HG03095 (cell line): ENCODE measurements at regions not wholly inside any gene's neighbourhood (a gene's known extent, or its start where the extent isn't known, plus 50 kb on each side); places are given as distances from the start of the nearest gene placed in this dataset.
"Not testable (repeated sequence)": the region's sequence is repeated elsewhere in the genome, so short reads cannot be mapped to it uniquely, and the experiment has no call there.

Experiments used
- ATAC-seq: cut with Tn5 transposase; IDR thresholded peaks from one replicate; pipeline ENCODE4 v1.9.1; 2021; ENCODE audit warnings: moderate library complexity; ENCODE audit not compliant: unreplicated experiment

DNA sequence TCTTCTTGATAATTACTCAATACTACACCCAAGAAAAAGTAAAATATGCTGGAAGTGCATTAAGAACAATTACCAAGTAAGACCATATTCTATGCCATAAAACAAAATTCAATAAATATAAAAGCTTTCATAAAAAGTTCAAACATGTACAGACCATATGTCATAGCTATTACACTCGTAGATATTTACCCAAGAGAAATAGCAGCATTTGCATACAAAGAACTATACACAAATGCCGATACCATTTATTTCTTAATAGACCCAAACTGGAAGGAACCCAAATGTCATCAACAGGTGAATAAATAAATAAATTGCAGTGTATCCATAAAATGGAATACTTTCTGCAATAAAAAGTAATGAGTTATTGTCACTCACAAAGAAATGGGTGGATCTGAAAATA lies 78.3 kb upstream of the SLC16A7 start:
- no peak for ATAC-seq

DNA sequence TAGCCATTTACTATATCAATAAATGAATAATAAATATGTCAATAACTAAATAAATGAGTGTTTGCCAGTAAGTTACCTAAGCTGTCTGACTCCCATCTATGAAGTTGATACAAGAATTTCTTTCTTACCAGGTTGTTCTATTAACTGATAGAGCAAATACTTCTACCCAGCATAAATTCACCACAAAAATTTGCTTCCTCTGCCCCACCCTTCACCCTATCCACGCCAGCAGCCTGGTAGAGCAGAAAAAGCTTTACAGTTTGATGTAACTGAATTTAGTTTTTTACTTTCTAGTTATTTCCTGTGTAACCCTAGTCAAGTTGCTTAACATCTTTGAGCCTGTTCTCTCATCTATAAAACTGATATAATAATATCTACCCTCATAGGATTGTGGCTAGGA lies 94.9 kb upstream of the SLC16A7 start:
- no peak for ATAC-seq

DNA sequence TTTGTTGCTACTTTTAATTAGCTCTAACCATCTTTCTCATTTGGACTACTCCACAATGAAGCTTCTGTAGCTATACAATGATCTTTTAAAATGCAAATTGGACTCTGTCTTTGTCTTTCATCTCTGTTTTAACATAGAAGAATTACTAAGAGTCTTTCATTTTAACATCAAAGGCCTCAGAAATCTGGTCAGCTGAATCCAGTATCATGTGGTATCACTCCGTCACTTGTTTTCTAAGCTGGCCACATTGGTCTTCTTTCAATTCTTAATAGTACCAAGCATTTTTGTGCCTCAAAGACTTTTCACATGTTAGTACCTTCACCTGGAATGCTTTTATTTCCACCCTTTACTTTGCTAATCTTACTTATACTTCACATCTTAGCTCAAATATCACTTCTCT lies 95.5 kb upstream of the SLC16A7 start:
- no peak for ATAC-seq

DNA sequence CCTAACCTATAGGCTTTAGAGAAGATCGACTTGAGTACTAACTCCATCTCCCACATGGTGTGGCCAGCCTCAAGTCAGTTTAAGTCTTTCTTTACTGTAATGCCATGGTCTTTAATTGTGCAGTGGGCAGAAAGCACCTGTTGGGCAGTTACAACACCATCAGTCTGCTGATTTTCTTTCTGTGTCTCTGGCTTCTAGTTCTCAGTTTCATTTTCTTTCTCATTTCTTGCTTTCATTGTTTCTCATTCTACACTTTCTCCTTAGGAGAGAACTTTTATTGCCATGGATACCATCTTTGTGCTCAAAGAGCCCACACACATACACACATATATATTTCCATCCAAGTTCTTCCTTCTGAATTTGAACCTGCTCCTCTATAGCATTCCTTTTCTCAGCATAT lies 96.1 kb upstream of the SLC16A7 start:
- ATAC-seq = peak; percentile 87

DNA sequence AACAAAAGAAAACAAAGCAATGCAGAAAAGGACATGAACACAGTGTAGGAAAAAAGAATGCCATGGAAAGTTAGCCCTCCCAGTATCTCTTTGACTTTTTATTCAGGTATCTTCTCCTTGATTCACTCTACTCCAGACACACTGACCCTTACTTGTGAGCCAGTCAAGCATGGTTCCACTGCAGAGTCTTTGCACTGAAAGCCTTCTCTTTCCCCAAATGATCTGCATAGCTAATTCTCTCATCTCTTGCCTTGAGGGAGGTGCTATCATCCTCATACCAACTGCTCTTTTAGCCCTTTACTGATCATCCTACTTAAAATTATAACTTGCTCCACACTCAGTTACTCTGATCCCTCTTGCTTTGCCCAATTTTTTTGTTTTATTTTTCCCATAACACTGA lies 101.2 kb upstream of the SLC16A7 start:
- ATAC-seq = no peak

DNA sequence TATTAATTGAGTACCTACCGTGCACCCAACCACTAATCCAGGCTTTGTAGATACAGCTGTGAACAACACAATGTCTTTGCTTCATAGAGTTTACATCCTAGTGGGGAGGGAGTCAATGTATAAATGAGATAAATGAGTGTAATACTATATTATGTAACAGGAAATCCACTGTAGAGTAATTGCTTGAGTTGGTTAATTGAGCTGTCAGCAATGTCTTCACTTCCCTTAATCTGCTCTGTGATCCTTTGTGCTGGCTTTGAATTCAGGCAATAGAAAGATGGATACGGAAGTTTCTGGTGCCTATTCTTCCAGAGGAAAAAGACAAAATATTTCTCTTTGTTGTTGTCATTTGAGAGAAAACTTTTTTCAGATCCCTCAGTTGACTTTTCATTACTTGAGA lies 104.0 kb upstream of the SLC16A7 start:
- no peak for ATAC-seq

DNA sequence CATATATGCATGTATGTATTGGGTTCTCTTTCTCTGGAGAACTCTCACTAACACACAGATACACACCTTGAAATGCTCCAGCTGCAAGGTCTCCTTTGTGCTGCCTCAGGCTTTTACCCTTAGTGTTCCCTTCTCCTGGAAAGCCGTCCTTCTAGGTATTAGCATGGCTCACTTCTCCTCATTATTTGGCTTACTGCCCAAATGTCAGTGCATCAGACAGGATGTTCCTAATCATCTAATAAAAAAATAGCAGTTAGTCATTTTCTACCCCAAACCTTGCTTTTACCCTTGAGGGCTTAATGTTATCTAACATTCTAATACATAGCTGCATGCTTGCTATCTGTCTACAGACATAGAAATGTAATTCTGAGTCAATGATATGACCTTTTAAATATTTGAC lies 109.0 kb upstream of the SLC16A7 start:
- no peak for ATAC-seq

DNA sequence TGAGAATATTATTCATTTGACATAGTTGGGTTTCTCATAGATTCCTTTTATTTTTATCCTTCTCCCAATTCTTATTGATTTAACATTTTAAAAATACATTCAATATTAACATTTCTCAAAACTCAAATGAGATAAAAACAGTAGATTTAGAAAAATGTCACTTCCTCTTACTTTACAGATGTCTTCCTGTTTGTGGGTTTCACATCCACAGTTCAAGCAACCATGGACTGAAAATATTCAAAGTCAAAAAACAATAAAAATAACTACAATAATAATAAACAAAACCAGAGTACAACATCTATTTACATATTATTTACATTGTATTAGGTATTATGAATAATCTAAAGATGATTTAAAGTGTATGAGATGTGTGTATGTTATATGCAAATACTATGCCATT lies 111.3 kb upstream of the SLC16A7 start:
- ATAC-seq = peak; percentile 89

DNA sequence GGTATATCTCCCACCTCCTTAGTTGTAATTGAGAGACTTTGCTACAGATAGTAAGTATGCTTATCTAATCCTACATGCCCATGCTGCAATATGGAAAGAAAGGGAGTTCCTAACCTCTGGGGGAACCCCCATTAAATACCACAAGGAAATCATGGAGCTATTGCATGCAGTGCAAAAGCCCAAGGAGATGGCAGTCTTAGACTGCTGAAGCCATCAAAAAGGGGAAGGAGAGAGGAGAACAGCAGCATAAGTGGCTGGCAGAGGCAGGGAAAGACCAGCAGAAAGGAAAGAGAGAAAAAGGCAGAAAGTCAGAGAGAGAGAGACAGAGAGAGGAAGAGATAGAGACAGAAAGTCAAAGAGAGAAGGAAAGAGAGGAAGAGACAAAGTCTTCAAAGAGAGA lies 121.6 kb upstream of the SLC16A7 start:
- ATAC-seq = not testable (repeated sequence)

DNA sequence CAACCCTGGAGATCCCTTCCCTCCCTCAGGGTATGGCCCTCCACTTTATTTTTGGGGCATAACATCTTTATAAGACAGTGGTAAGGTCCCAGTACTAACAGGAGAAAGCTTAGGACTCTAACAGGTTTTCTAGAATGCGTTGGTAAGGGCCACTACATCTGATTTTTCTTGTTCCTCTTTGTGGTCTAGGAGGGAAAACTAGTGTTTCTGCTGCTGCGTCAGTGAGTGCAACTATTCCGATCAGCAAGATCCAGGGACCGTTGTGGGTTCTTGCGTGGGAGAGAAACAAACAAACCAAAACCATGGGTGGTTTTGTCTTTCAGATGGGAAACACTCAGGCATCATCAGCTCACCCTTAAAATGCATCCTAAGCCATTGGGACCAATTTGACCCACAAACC lies 123.6 kb upstream of the SLC16A7 start:
- no peak for ATAC-seq

DNA sequence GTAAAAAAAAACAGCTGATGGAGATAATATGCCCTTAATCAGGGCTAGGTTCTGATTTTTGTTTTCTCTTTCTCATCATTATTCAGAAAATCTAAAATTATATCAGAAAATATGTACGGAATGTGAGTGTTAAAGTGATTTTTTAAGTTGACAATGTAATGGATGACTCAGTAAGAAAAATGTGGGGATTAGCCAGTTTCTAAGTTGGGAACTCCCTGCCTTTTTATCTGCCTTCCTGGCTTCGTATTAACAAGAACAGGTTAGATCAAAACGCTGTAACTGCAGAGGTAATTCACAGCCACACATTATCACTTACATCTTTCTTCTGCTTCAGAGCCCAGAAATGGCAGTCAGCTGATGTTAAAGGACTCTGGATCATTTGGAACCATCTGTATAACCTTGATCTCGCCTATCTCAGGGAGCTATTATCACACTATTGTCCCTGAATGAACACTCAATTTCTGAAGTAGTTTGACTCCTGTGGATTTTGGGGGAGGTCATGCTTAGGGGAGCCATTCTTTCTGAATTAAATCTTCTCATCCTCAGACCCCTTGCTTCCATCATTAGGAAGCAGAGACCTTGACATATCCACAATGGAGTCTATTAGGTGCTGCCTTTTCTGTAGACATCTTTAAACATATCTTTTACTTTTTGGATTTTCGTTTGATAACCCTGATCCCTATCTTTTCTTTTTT lies 135.7 kb upstream of the SLC16A7 start:
- no peak for ATAC-seq

DNA sequence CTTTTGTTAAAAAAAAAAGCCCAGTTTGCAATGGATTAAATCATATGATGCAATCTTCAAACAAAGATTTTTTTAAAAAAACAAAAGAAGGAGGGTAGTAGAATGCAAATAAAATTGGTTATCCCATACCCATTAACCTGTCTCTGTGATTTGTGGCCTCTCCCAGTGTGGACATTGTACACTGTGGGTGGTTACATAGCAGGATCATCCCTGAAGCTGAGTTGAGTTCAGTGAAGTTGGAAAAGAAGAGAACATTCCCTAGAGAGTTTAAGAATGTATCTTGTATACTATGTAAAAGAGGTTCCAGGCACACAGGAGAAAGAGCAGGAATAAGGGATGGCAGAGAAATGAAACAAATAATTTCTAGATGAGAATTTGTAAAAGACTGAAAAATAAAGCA lies 142.4 kb upstream of the SLC16A7 start:
- ATAC-seq = no peak

DNA sequence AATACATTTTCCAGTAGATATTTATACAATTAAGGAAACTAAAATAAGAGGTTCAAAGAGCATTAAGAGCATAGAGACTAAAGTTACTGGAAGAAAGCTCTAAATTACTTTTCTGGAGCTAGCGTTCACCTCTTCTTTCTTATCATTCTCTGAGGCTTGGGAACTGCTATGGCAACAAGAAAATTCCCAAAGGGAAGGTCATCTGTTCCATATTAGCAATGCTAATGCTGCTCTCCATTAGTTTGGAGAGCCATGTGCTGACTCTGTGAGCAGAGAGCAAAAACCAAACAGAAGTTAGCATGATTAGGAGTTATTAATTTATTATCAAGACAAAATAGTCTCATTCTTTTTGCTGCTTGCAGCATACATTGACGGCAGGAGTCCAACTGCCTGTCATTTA lies 143.1 kb upstream of the SLC16A7 start:
- ATAC-seq = no peak

DNA sequence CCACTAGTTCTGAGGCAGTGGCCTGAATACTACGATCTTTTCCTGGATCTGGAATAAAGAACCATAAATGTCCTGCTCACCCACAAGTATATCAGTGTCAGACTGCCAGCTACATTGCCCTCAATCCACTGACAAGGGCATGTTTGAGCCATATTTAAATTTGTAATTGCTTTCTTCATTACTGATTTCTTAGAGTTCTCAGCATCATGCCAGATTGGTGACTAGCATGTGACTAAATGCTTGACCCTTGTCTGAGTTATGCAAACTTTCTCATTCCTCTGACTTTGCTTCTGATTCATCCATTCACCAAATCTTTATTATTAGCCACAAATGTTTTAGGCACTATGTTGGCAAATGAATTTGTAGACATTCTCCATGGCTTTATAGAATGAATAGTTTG lies 143.6 kb upstream of the SLC16A7 start:
- no peak for ATAC-seq

DNA sequence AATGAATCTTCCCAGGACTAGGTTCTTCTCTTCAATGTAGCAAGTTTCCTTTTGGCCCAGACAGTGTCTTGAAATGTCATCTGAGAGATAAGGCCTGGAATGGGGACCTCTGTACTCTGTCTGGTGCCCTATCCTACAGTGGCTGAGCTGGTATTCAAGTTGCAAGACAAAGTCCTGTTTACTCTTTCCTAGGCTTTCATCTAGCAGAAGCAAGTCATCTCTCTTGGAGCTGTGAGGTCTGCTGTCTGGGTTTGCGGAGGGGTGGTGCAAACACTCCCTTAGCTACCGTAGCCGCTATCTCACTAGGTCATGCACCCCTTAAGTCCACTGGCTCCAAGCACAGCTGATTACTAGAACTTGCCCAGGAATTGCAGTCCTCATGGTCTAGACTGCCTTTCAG lies 149.7 kb upstream of the SLC16A7 start:
- ATAC-seq = no peak

DNA sequence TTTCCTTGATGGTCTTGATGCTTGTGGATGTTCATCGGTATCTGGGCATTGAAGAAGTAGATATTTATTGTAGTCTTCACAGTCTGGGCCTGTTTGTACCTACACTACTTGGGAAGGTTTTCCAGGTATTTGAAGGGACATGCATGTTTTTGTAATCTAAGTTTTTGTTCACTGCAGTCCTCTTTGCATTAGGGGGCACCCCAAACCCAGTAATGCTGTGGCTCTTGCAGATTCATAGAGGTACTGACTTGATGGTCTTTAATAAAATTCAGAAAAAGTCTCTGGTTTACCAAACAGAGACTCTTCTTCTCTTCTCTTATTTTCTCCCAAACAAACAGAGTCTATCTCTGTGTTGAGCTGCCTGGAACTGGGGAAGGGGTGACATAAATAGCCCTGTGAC lies 150.9 kb upstream of the SLC16A7 start:
- ATAC-seq = no peak

DNA sequence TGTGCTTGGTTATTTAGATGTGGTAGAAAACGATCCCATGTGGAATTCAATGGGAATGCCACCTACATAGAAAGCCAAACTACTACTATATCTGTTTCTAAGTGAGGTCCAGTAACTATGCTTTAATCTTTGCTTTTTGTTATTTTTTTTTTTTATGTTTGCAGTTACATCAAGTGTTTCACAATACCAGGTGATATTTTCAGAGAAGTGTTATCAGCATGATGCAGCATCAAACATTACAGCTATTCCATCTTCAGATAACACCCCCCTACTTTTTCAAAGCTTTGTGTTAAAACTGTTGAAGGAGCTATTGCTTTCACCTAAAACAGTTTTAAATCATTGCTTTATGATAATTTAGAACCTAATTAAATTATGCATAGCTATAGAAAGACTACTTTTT lies 163.8 kb upstream of the SLC16A7 start:
- ATAC-seq = no peak

DNA sequence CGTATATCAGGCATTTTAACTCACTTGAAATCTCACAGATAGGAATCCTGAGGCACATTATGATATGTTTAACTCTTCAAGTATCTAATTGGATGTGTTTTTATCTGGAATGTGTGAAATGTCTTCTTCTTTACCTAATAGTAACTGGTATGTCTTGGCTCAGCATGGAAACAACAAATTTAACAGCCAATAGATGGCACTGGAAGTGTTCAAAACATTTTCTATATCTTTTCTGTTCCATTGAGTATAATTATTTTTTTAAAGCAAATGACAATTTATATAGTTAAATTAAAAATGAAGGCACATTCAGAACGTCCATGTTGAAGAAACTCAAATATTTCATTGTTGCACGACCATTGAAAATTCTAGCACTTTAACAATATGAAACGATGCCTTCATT lies 164.6 kb upstream of the SLC16A7 start:
- no peak for ATAC-seq

DNA sequence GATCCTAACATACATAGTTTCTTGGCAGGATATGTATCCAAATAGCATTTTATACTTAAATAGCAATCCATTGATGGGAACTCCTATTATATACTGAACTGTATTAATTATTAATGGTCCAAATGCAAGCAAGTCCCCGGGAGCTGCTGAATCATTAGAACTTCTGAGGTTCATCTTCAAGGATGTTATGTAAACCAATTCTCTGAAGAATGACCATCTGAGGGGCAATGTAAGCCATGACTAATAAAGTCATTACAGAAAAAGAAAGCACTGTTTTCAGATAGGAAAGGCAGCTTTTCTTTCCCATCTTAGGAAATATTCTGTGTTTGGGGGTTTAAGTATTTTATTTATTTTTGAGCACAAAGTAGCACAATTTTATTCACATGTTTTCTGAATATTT lies 166.1 kb upstream of the SLC16A7 start:
- ATAC-seq = no peak

DNA sequence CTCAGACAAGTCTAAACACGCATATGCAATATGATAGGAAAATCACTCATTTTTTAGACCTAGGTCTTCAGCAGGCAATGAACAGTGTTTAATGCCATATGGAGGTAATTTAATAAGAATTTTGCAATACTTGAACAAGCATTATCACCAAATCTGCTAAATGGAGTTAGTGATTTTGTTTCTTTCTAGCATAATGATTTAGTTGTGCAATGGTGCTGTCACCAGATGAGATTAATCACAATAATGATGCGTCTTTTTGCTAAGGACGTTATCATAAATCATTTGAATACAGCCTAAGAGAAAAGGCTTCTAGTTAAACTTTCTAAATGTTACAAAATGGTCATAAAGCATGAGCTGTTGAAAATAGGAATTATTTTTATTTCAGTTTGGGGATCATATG lies 170.0 kb upstream of the SLC16A7 start:
- no peak for ATAC-seq

DNA sequence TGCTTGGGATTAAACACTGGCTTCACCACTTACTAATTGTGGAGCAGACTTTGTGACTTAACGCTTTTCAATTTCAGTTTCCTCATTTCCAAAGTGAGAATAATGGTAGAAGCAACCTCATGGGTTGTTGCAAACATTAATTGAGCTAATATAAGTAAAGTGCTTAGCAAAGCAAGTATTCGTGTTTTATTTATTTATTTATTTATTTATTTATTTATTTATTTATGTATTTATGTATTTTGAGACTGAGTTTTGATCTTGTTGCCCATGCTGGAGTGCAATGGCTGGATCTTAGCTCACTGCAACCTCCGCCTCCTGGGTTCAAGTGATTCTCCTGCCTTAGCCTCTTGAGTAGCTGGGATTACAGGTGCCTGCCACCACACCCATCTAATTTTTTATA lies 171.2 kb upstream of the SLC16A7 start:
- ATAC-seq = not testable (repeated sequence)

DNA sequence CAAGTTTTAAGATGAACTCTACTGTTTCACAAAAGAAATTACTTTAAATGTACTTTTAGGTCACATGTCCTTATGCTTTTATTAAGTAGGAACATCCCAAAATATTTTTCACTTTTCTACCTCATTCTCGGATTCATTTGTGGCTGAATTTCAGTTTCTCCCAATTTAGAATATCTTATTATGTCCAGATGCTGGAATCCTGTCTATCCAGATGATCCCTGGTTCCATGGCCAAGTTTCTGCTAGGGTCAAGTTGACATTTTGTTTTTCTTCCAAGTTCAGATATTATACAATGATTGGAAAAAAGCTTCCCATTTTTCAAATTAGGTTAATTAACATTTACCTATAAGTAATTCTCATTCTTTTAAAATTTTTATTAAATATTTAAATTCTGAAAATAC lies 181.8 kb upstream of the SLC16A7 start:
- no peak for ATAC-seq

DNA sequence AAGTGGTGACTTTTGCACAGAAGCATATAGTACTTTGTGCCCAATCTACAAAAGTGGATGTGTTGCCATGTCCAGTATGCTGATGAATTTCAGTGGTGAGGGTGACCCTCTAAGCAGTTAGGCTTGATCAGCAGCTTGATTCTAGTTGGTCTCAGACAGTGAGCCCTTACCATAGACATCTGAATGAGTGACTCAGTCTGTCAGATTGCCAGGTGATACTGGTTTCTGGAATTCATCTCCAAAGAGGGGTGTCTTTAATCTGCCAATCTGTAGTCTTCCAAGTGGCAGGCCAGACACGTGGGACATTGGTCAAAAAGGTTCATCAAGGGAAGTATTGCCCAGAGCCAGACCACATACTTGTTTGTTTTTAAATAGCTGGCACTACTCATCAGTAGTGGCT lies 187.4 kb upstream of the SLC16A7 start:
- no peak for ATAC-seq

DNA sequence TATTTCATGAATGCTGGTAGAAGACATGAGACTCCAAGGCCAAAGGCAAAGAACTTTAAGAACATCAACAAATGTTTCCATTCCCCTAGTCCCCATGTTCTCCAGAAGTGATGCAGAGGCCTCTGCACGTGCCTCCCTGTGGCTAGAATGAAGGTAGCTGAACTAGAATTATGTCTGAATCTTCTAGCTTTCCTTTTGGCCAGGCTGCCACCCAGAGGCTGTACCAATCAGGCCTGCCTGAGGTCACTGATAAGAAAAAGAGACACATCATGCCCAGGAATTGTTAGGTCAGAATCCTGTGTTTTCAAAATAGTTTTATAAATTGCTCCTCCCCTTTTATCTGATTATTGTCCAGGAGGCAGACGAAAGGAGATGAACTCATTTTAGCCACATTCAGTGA lies 188.0 kb upstream of the SLC16A7 start:
- ATAC-seq = no peak
